ENCODE measurements at regions not wholly inside any gene's neighbourhood (a gene's known extent, or its start where the extent isn't known, plus 50 kb on each side); places are given as distances from the start of the nearest gene placed in this dataset.

DNA sequence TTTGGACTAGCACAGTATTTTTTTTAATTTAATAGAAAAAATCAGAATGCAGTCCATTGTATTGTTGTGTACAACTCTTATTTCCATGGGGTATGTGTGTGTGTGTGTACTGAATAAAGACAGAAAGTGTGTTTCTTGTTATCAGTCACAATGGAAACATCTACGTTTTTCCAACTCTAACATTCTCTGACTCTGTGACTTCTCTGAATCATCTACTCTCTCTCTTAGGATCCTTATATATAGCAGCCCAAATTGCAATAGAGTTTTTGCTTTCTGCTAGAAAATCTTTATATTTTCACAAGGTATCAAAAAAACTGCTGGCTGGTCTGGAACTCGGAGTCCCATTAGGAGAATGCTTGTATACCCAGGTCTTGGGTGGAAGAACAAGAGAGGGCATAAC lies 138.9 kb upstream of the ARID2 start:
- DNase-seq, result no peak

DNA sequence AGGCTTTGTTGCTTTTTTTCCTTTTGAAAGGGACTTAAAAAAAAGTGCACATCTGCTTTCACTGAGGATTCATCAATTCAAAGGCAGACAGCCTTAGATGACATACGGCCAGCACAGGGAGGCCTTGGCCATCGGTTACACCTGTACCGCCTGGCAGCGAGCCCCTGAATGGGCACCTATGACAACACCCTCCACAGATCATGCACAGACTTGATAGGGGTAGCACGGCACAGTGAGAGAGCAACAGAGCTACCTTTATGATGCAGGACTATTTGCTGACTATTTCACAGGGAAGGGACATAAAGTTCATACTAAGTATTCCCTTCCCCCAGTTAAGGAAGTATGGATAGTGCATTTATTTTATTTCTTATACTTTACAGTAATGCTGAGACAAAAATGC lies 137.9 kb upstream of the ARID2 start:
- no peak for DNase-seq

DNA sequence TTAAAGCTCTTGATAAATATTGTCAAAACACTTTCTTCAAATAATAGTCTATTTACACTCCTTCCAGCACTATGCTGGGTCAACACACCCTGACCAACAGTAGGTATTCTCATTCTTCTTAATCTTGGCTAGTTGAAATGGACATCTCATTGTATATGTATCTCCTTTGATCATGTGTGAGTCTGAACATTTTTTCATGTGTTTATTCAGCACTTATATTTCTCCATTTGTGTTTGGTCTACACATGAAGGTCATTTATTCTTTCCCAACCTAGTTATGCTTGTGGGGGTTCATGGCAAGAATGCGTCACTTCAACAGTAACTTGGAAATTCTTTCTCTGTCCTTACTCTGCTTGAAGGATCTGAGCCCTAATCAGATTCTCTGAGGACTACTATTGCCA lies 133.1 kb upstream of the ARID2 start:
- DNase-seq, result no peak

DNA sequence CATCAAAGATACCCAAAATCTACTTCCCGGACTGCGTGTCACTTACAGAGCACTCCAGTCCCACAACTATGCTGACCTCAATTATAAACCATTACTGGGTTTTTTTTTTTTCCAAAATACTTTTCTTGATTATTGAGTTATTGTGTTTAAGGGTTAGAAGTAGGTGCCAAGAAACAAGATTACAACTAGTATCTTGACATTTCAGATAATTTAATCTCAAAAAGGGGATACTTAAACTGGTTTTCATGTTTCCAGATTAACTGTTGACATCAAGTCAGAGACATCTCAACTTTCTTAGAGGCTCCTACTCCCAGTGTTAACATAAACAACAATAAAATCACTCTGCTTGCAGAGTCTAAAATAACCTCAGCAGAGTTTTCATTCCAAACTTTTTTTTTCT lies 131.2 kb upstream of the ARID2 start:
- no peak for DNase-seq

DNA sequence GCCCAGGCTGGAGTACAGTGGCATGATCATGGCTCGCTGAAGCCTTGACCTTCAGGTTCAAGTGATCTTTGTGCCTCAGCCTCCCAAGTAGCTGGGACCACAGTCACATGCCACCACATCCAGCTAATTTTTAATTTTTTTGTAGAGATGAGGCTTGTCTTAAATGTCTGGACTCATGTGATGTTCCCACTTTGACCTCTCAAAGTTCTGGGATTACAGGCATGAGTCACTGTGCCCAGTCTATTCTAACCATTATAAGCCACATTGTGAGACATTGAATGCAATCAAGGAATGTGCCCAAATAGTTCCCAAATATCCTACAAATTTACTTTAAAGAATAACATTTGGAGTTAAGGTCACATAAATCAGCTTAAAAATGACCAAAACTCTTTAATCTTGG lies 130.7 kb upstream of the ARID2 start:
- DNase-seq, result no peak

DNA sequence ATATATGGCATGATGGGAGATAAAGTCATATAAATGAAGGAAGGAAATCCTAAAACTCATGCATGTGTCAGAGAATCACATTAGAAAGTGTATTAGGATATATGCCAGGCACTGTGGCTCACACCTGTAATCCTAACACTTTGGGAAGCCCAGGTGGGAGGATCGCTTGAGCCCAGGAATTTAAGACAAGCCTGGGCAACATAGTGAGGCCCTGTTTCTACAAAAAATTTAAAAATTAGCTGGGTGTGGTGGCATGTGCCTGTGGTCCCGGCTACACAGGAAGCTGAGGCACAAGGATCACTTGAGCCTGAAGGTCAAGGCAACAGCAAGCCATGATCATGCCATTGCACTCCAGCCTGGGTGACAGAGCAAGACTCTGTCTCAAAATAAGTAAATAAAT lies 130.3 kb upstream of the ARID2 start:
- DNase-seq, result no peak

DNA sequence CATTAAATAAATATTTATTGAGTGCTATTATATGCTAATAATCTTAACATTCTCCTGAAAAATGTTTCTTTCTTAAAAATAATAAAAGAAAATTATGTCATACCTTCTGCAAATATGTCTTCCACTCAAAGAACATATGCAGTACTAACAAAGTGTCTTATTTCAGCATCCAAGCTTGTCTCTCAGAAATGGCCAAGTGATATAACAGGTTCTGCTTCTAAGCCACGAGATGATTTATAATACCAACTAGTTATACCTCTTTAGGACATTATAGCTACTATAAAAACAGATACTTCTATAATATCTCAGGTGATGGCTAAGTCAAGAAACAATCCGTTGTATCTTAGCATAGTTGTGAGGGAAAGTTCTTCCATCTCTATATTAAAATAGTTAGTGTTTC lies 128.1 kb upstream of the ARID2 start:
- no peak for DNase-seq

DNA sequence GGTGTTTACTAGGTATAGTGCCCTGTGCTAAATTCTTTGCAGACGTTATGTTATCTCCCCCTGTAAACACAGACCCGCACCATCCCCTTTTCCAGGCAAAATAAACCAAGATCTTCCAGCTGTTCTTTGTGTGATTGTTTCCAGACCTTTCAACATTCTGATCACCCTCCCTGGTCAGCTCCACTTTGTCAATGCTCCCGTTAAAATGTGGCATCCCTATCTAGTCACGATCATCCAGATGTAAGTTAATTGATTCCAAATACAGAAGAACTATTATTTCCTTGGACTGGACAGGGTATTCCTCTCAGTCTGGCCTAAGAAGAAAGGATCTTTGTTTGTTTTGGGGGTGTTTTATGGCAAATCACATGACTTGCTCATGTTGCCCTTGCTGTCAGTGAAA lies 127.6 kb upstream of the ARID2 start:
- DNase-seq, result no peak

DNA sequence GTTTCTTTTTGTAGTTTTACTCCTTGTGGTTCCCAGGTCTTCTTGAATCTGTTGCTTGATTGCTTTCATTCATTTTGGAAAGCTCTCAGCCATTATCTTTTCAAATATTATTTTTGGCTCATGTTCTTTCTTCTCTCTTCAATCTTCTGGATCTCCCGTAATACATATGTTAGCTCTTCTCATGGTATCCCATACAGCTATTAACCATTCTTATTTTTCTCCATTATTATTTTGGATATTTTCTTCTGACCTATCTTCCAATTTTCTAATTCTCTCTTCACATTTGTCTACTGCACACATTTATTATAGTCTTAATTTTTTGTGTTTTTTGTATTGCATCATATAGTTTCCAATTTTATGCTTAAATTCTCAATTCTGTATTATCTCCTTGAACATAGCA lies 123.9 kb upstream of the ARID2 start:
- DNase-seq, result no peak

DNA sequence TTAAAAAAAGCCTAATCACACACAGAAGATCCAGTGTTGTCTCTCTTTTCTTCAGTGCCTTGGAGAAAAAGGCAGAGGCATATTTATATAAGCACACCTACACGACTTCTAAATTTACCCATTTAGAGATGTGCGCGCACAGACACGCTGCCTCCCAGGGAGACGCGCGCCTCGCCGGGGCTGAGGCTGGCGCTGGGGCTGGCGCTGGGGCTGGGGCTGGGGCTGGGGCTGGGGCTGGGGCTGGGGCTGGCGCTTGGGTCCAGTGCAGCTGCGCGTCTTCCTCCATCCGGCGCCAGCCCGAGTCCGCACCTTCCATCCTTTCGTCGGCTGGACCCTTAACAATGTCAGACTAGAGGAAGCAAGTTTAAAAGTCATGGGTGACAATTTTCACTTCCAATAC lies 118.4 kb upstream of the ARID2 start:
- no peak for DNase-seq

DNA sequence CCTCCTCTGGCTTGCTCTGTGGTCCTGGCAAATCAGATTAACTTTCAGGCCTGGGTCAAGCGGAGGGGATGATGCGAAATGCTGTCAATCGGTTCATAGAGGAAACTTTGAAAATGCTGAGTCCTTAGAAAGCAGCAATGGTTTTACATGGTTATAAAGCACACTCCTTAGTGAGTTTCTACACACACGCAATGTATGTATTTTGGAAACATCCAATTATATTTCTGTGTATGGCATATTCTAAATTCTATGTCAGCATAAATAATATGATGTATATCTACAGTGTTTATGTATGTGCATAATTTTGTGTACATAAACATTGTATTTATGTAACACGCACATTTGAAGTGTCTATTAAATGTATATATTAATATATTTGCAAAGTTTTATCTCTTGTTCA lies 118.0 kb upstream of the ARID2 start:
- DNase-seq, result no peak

DNA sequence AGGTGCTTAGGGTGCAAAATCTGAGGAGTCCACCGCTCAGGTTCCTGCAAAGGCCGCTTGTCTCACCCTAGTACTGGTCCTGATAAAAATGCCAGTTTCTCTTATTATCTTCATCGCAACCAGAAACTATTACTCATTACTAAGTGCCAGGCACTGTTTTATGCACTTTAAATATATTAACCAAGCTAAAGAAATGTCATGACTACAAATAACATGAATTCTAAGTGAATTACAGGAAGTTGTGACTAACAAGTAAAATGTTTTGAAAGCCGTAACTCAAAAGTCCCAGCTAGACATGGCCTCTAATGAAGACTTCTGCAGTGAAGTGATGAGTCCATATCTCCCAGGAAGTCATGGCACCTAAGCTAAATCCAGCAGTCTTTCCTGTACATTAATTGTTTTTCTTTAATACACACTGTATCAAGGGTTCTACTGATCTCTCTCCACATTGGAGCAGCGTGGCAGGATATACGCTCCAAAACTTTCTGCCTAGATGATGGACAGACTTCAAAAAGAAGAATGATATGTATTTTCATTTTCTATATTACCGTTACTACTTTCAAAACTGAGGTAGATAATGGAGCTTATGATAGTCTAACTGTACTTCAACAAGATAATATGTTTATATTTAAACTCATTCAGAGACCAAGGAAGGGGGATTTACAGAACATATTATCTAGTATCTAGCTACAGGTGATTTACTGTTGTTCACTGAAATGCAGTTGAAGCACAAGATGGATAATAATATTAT lies 117.3 kb upstream of the ARID2 start:
- no peak for DNase-seq

DNA sequence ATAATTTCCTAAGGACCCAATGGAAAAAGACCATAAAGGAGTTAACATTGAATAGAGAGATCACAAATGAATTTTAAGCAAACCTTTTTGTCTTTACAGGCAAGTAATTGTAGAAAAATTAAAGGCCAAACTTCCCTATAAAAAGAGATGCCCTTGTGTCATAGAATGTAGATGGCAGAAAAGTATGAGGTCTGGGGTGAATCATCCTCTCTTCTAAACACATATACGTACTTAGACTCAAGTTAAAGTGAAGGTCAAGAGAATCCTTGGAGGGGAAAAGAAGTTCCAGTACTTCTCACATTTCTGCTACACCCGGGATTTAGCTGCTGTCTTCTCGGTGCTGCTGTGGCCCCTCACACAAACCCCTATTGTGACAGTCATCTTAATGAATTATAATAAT lies 116.2 kb upstream of the ARID2 start:
- DNase-seq, result no peak

DNA sequence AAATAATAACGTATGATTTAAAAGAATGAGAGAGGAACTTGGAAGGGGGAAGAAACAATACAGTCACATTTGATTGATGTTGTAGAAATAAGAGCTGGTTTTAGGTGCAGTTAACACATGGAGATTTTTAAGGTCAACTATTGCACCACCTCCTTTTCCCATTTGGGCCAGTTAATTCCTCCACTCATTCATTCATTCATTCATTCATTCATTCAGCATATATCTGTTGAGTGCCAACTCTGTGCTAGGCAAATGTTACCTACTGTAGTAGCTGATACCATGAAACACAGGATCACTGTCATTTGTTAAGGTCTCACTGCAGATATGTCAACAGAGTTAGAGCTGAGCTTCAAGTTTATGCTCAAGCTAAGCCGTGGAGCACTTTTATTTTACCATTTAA lies 115.7 kb upstream of the ARID2 start:
- no peak for DNase-seq

DNA sequence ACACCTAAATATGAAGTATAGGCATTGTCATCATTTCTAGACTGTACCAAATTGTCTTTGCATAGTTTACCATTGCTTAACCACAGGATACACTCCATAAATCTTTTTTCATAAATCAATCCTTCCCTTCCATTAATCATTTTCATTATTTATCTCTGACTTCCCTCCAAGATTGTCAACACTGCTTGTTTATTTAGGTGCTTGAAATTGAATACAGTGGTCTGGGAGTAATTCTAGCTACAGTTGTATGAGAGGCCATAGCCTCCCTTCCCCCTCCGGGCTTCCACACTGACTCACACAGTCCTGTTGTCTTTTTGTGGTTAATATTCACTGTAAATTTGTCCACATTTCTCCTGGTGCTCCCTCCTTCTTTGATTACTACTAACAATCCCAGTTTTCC lies 114.2 kb upstream of the ARID2 start:
- DNase-seq, result peak; percentile 96

DNA sequence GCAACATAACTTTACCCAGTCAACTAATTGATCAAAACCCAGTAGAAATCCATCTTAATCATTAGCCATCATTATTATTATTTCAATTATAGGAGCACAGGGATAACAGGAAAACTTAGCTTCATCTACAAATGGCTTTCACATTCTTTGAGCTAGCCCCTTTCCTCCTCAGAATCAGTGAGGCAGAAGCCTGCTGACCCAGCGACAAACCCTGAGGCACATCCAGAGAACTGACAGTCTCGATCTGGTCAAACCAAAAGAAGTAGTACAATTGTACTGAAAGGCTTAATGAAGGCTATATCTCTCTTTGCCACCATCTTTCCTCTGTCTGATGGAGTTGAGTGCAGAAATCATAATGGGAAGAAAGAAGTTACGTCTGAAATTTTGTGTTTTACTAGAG lies 109.8 kb upstream of the ARID2 start:
- DNase-seq, result no peak

DNA sequence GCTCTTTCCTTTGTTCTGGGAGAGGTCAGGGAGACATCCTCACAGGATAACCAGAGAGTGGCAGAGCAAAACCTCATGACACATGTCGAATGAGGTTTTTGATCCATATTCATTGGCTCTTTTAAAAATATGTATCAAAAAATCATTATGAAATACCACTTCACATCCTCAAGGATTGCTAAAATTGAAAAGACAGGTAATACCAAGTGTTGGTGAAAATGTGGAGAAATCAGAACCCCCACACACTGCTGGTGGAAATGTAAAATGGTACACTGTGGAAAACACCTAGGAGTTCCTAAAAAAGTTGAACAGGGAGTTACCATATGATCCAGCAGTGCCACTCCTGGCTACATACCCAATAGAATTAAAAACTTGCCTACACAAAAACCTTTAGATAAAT lies 107.8 kb upstream of the ARID2 start:
- no peak for DNase-seq

DNA sequence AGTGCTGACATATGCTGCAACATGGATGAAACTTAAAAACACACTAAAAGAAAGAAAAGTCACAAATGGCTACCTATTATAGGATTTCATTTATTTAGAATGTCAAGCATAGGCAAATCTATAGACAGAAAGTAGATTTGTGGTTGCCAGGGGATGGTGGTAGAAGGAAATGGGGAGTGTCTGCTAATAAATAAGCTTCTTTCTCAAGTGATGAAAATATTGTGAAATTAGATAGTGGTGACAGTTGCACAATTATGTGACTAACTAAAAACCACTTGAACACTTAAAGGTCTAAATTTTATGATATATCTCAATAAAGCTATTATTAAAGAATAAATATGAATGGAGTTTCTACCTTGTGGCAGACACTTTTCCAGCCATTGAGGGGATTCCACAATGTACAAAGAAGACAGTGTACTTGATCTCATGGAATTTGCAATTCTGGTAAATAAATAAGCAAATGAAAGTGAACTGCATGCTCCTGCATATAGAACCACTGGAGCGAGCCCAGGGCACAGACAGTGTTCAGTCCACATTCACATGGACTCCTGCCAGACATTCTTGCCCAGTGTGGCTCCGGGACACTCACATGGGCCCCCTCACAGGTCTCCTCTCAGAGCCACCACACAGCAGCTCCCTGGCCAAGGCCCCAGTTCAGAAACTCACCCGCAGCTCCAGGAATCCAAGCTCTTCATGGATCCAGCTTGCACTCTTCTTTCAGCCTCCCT lies 107.1 kb upstream of the ARID2 start:
- no peak for DNase-seq

DNA sequence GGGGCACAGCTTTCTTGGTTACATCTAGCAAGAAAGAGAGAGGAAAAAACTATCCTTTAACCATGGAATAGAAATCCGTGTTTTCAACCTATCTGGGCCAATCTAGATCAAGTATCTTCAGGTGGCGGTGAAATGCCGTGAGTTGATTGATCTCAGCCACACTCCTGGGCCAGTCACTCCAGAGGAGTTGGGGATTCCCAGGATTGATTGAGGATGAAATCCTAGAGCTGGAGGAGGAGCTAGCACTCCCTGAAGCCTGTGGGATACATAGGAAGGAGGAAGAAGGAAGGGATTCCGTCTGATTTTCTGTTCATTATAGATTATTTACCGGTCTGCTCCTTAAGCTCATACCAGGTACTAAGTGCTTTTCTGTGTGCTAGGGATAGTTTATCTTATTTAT lies 106.3 kb upstream of the ARID2 start:
- no peak for DNase-seq

DNA sequence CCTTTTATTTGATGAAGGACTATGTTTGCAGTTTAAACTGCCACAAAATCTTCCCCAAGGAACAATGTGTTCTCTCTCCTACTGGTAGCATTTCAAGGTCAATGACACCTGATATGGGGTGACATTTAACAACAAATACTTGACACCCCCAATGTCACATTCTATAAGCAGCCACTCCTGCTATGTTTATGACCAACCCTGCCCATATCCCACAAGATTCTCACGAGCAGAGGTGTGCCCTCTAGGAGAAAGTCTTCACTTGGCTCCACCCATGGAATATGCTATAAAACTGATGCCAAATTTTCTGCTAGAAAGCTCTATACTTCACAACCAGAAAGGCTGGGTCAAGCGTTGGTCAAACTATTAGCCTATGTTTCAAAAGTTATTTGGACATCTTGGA lies 105.6 kb upstream of the ARID2 start:
- DNase-seq, result no peak

DNA sequence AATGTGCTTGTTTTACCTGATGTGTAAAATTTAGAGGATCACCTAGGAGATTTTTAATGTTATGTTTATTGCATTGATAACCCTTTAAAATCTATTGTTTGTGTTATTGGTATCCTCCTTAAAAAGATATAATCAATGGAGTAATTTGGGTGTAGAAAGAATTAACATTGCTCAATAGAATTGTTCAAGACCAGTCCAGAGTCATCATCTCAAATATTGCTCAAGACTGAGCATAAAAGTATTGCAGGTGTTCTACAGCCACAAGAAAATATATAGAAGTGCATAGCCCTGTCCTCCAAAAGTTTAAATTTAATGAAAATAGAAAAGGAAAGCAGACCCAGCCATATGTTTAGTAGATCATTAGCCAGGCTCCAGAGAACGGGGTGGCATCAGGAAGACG lies 102.5 kb upstream of the ARID2 start:
- DNase-seq, result no peak

DNA sequence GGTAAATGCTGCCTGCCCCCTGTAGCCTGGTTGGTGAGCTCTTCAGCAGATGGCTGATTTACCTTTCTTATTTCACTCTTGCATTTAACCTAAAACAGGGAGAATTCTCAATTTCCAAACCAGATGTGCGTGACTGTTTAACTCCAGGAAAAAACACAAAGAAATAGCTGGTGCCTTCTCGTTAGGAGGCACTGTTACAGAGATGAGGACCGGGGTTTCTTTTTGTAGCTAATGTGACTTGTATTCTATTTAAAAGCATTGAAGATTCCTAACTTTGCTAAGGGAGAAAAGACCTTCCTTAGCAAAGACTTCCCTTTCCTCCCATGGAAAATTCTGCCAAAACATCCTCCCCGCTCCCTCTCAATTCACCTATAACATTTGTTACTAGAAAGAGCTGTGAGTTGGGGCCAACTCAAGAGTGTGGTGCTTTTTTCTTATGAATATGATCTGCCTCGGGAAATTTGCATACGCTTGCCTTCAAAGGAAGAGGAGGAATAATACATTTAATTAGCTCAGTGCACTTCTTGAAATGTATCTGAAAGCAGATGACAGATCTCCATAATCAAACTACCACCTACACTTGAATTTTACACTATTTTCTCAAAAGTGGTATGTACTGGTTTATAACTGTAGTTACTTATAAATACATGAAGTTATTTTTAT lies 102.0 kb upstream of the ARID2 start:
- DNase-seq, result peak; percentile 18

DNA sequence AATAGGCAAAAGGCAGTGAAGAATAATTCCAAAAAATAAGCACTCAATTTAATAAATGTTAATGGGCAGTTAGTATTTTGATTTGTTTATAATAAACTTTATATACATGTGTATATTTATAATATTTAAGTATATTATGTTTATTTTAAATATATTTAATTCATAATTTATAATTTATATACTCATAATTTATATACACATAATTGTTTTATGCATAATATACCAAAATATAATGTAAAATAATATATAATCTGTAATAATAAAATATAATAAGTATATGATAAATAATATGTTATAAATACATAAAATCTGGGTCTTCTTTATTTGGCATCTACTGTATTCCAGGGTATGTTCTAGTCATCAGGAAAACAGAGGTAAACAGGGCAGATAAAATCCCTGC lies 100.2 kb upstream of the ARID2 start:
- no peak for DNase-seq

DNA sequence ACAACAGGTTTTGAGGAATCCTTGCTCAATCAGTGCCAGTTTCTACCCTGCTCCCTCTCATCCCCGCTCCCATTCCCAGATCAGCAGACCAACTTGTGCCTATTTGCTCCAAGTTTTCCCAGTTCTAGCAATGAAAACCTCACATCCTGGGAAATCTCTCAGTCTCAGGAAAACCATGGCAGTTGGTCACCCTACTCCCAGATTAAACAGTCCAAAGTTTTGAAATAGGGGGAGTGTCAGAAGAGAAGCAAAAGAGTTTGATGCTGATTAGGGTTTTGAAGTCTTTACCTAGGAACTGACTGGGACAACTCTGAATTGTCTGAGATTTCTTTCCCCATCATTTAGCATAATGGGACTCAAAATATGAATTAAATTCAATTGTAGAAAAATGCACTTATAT lies 95.8 kb upstream of the ARID2 start:
- no peak for DNase-seq

Data from NCI-H526 treated with DMSO at 0.1 percent for 48 hours (cell line).